Gastrocnemius medialis (tissue), 4 donors: ENCODE measurements at regions not wholly inside any gene's neighbourhood (a gene's known extent, or its start where the extent isn't known, plus 50 kb on each side); places are given as distances from the start of the nearest gene placed in this dataset.

Source experiments
- POLR2A ChIP-seq, 2 donors: fragments of 450-650 bp; IDR thresholded peaks; one replicate each; pipeline ENCODE4 v1.6.1; 2017; ENCODE audit warnings: antibody characterized with exemption in 2 of 2, mild to moderate bottlenecking in 2 of 2, moderate library complexity in 2 of 2
- TF ChIP-seq, protein P1 (sequence below), 5 experiments: fragments of 450-650 bp in 3 of 5; fragments of 200-600 bp in 2 of 5; sonication (generic) in 2 of 5; IDR thresholded peaks in 4 of 5; conservative IDR thresholded peaks in 1 of 5; 1 replicate in 4 of 5; 2 replicates in 1 of 5; pipeline ENCODE4 v1.5.1; 2016 to 2019; ENCODE audit warnings: antibody characterized with exemption in 5 of 5, mild to moderate bottlenecking in 3 of 5, moderate library complexity in 3 of 5

DNA sequence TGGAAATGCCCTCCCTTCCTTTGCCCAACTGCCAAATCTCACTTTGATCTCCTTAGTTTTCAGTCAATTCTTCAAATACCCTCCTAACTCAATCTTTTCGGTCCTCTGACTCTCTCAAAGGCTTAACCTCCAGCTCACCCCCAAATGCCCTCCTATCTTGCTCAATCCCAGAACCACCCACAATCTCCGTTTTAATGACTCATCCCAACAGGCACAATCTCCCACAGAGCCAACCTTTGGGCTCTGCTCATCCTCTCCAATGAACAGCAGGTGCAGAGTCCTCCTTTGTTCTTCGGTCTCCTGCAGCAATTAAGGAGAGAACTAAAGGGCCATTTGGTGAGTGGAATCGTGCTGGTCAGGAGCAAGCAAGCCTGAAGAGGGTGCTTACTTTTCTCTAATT lies 366.1 kb upstream of the CRIM1 start:
- TF ChIP-seq, protein P1, sequence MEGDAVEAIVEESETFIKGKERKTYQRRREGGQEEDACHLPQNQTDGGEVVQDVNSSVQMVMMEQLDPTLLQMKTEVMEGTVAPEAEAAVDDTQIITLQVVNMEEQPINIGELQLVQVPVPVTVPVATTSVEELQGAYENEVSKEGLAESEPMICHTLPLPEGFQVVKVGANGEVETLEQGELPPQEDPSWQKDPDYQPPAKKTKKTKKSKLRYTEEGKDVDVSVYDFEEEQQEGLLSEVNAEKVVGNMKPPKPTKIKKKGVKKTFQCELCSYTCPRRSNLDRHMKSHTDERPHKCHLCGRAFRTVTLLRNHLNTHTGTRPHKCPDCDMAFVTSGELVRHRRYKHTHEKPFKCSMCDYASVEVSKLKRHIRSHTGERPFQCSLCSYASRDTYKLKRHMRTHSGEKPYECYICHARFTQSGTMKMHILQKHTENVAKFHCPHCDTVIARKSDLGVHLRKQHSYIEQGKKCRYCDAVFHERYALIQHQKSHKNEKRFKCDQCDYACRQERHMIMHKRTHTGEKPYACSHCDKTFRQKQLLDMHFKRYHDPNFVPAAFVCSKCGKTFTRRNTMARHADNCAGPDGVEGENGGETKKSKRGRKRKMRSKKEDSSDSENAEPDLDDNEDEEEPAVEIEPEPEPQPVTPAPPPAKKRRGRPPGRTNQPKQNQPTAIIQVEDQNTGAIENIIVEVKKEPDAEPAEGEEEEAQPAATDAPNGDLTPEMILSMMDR (IDR thresholded peaks at IDR 0.05 in 4 of 5, conservative IDR thresholded peaks at IDR 0.05 in 1 of 5) = no peak
- TF ChIP-seq POLR2A (IDR thresholded peaks at IDR 0.05) = no peak
